H9 (cell line): ENCODE measurements at regions not wholly inside any gene's neighbourhood (a gene's known extent, or its start where the extent isn't known, plus 50 kb on each side); places are given as distances from the start of the nearest gene placed in this dataset.

Experiments used
- DNase-seq: peaks from one replicate; pipeline ENCODE4 v3.0.0-alpha.2; 2017
- H2AFZ ChIP-seq: one replicate; pipeline ENCODE4 v1.6.1; 2013; ENCODE audit warnings: mild to moderate bottlenecking, low read length, control low read depth, moderate library complexity
- H2AK5ac ChIP-seq: 2 replicates; pipeline ENCODE4 v1.6.1; 2013; ENCODE audit warnings: low read length, control low read depth, mixed read lengths; ENCODE audit not compliant: insufficient read length
- H2BK120ac ChIP-seq: one replicate; pipeline ENCODE4 v1.6.1; 2013; ENCODE audit warnings: low read depth, mild to moderate bottlenecking, low read length, control low read depth, inconsistent platforms; ENCODE audit not compliant: poor library complexity, severe bottlenecking
- H2BK12ac ChIP-seq: 2 replicates; pipeline ENCODE4 v1.6.1; 2013; ENCODE audit warnings: low read length, control low read depth, mixed read lengths, low read depth; ENCODE audit not compliant: insufficient read length
- H2BK15ac ChIP-seq: 2 replicates; pipeline ENCODE4 v1.6.1; 2013; ENCODE audit warnings: low read depth, low read length, control low read depth
- H2BK20ac ChIP-seq: one replicate; pipeline ENCODE4 v1.6.1; 2013; ENCODE audit warnings: low read depth, mild to moderate bottlenecking, low read length, control low read depth, inconsistent platforms; ENCODE audit not compliant: poor library complexity, severe bottlenecking
- H2BK5ac ChIP-seq: 2 replicates; pipeline ENCODE4 v1.6.1; 2013; ENCODE audit warnings: low read length, control low read depth, mixed read lengths; ENCODE audit not compliant: insufficient read length
- H3K14ac ChIP-seq: 2 replicates; pipeline ENCODE4 v1.6.1; 2013; ENCODE audit warnings: low read length, control low read depth; ENCODE audit not compliant: insufficient read depth
- H3K18ac ChIP-seq: 2 replicates; pipeline ENCODE4 v1.6.1; 2013; ENCODE audit warnings: low read depth, mild to moderate bottlenecking, mixed read lengths, low read length, control low read depth; ENCODE audit not compliant: insufficient read length
- H3K23ac ChIP-seq: 2 replicates; pipeline ENCODE4 v1.6.1; 2013; ENCODE audit warnings: low read length, control low read depth, mixed read lengths, low read depth; ENCODE audit not compliant: insufficient read length
- H3K23me2 ChIP-seq: 2 replicates; pipeline ENCODE4 v1.6.1; 2013; ENCODE audit warnings: low read depth, mild to moderate bottlenecking, mixed read lengths, low read length, control low read depth; ENCODE audit not compliant: insufficient read length, poor library complexity, severe bottlenecking
- H3K27ac ChIP-seq: 2 replicates; pipeline ENCODE4 v1.5.1; 2013; ENCODE audit warnings: low read length, control low read depth, mixed read lengths, low read depth; ENCODE audit not compliant: insufficient read length
- H3K27me3 ChIP-seq: 2 replicates; pipeline ENCODE4 v1.6.1; 2013; ENCODE audit warnings: low read length, control low read depth, inconsistent platforms; ENCODE audit not compliant: insufficient read depth
- H3K4ac ChIP-seq: 2 replicates; pipeline ENCODE4 v1.6.1; 2013; ENCODE audit warnings: low read depth, mild to moderate bottlenecking, control low read depth, inconsistent platforms, low read length, moderate library complexity
- H3K4me1 ChIP-seq: 2 replicates; pipeline ENCODE4 v1.6.1; 2013; ENCODE audit warnings: low read length, control low read depth, inconsistent platforms; ENCODE audit not compliant: insufficient read depth
- H3K4me2 ChIP-seq: 2 replicates; pipeline ENCODE4 v1.6.1; 2013; ENCODE audit warnings: low read length, control low read depth, mixed read lengths; ENCODE audit not compliant: insufficient read length, insufficient read depth
- H3K56ac ChIP-seq: 2 replicates; pipeline ENCODE4 v1.6.1; 2013; ENCODE audit warnings: low read depth, mild to moderate bottlenecking, mixed read lengths, low read length, control low read depth; ENCODE audit not compliant: insufficient read length
- H3K79me1 ChIP-seq: 2 replicates; pipeline ENCODE4 v1.6.1; 2013; ENCODE audit warnings: low read depth, mild to moderate bottlenecking, moderate library complexity, low read length, control low read depth, inconsistent platforms; ENCODE audit not compliant: insufficient read depth, poor library complexity, severe bottlenecking
- H3K79me2 ChIP-seq: 2 replicates; pipeline ENCODE4 v1.6.1; 2013; ENCODE audit warnings: low read length, control low read depth, inconsistent platforms; ENCODE audit not compliant: insufficient read depth
- H3K9ac ChIP-seq: 2 replicates; pipeline ENCODE4 v1.6.1; 2013; ENCODE audit warnings: low read length, control low read depth, mixed read lengths; ENCODE audit not compliant: insufficient read length; ENCODE audit errors: extremely low read depth
- H3K9me3 ChIP-seq: one replicate; pipeline ENCODE4 v1.6.1; 2013; ENCODE audit warnings: low read depth, low read length, inconsistent platforms; ENCODE audit not compliant: control insufficient read depth
- H3T11ph ChIP-seq: one replicate; pipeline ENCODE4 v1.6.1; 2013; ENCODE audit warnings: mild to moderate bottlenecking, low read length, control low read depth, inconsistent platforms
- H4K20me1 ChIP-seq: one replicate; pipeline ENCODE4 v1.6.1; 2013; ENCODE audit not compliant: control insufficient read depth, insufficient read length, insufficient read depth
- H4K5ac ChIP-seq: 2 replicates; pipeline ENCODE4 v1.6.1; 2013; ENCODE audit warnings: low read depth, mild to moderate bottlenecking, mixed read lengths, low read length, control low read depth; ENCODE audit not compliant: insufficient read length
- H4K8ac ChIP-seq: replicated peaks from 2 replicates; pipeline ENCODE4 v1.6.1; 2013; ENCODE audit warnings: low read length, control low read depth, mixed read lengths, low read depth; ENCODE audit not compliant: insufficient read length
- H4K91ac ChIP-seq: 2 replicates; pipeline ENCODE4 v1.6.1; 2013; ENCODE audit warnings: low read depth, mild to moderate bottlenecking, moderate library complexity, mixed read lengths, low read length, control low read depth; ENCODE audit not compliant: insufficient read length
- H3K27ac Mint-ChIP-seq, 3 experiments: 2 replicates in 2 of 3; 3 replicates in 1 of 3; pipeline ENCODE4 v1.8.0; 2020 to 2021; ENCODE audit warnings: mixed read lengths in 3 of 3, mild to moderate bottlenecking in 1 of 3, moderate library complexity in 1 of 3
- H3K27me3 Mint-ChIP-seq: 2 replicates; pipeline ENCODE4 v1.8.0; 2021; ENCODE audit warnings: low read depth, mild to moderate bottlenecking, moderate library complexity, mixed read lengths
- H3K36me3 Mint-ChIP-seq, 3 experiments: 2 replicates in 2 of 3; 3 replicates in 1 of 3; pipeline ENCODE4 v1.8.0; 2020 to 2021; ENCODE audit warnings: low read depth in 3 of 3, mixed read lengths in 3 of 3; ENCODE audit not compliant: insufficient read depth in 1 of 3
- H3K4me1 Mint-ChIP-seq, 2 experiments: 2 replicates each; pipeline ENCODE4 v1.8.0; 2020; ENCODE audit warnings: mixed read lengths in 2 of 2
- H3K4me3 Mint-ChIP-seq, 2 experiments: 2 replicates in 1 of 2; 3 replicates in 1 of 2; pipeline ENCODE4 v1.8.0; 2020 to 2021; ENCODE audit warnings: mild to moderate bottlenecking in 2 of 2, mixed read lengths in 2 of 2, moderate library complexity in 1 of 2
- H3K9me3 Mint-ChIP-seq, 2 experiments: 2 replicates in 1 of 2; 3 replicates in 1 of 2; pipeline ENCODE4 v1.8.0; 2020; ENCODE audit warnings: mild to moderate bottlenecking in 2 of 2, mixed read lengths in 2 of 2, moderate library complexity in 1 of 2
- whole genome bisulfite sequencing: extraction: QIAGEN DNeasy Blood & Tissue Kit; methylation state at CpG from one replicate; pipeline ENCODE4 v1.1.7; 2013; ENCODE audit warnings: missing lambda C conversion rate, low lambda C conversion rate, mixed read lengths; ENCODE audit not compliant: insufficient read length; ENCODE audit errors: extremely low coverage; 5-methylcytosine and 5-hydroxymethylcytosine counted together
- TF ChIP-seq, protein P1 (sequence below): fragments of 200-600 bp; sonication (generic); conservative IDR thresholded peaks from 3 replicates; pipeline ENCODE4 v1.8.0; 2021; ENCODE audit warnings: antibody characterized with exemption, mild to moderate bottlenecking

DNA sequence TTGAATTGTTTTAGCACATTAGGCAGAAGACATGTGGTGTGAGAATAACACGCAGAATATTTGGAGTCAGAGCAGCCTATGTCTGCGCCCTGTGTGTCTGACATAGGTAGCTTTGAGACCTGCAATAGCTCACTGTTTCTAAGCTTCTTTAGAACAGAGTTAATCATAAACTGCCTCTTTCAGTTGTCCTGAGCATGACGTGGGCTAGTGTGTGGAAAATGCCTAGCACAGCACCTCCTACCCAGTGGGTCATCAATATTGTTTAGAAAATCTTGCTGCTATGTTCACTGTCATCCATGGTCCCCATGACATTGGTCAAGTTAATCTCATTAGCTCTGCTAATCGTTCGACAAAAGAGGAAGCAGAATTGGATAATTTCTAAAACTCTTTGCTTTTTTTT lies 357.4 kb upstream of the SGCD start:
- no peak overlapping the region for H2AK5ac ChIP-seq
- DNase-seq = no peak
- H3K9me3 ChIP-seq = no peaks in the 10 kb centered on the region
- no peak overlapping the region for H4K5ac ChIP-seq
- H3K27ac ChIP-seq = no peak overlapping the region
- H2BK15ac ChIP-seq = no peak overlapping the region
- H3K4me2 ChIP-seq = no peak overlapping the region
- H3K4ac ChIP-seq = no peak overlapping the region
- H3K23ac ChIP-seq = no peak overlapping the region
- H3K23me2 ChIP-seq = no peaks in the 10 kb centered on the region
- Mint-ChIP-seq H3K4me1 (no peaks in the 10 kb centered on the region), H3K27me3 (no peaks in the 10 kb centered on the region), H3K36me3 (no peaks in the 10 kb centered on the region), H3K9me3 (peaks cover 0 to 10% of the 10 kb centered on the region in 2 experiments; a peak in 2 of 5 replicates), H3K4me3 (no peak overlapping the region), H3K27ac (no peak overlapping the region)
- no peak overlapping the region for H2BK20ac ChIP-seq
- H3K18ac ChIP-seq = no peak overlapping the region
- no peak overlapping the region for H3K14ac ChIP-seq
- no peak overlapping the region for H4K91ac ChIP-seq
- no peaks in the 10 kb centered on the region for H3K4me1 ChIP-seq
- no peak overlapping the region for H2BK5ac ChIP-seq
- H2BK12ac ChIP-seq = no peak overlapping the region
- no peak overlapping the region for H3K56ac ChIP-seq
- WGBS = no CpG with 5 or more reads among the region's 5 CpGs
- no peak overlapping the region for H2BK120ac ChIP-seq
- H4K8ac ChIP-seq = no peak overlapping the region
- no peaks in the 10 kb centered on the region for H3K27me3 ChIP-seq
- H3T11ph ChIP-seq = no peak overlapping the region
- no peak overlapping the region for H3K9ac ChIP-seq
- no peak overlapping the region for H2AFZ ChIP-seq
- no peaks in the 10 kb centered on the region for H3K79me1 ChIP-seq
- TF ChIP-seq, protein P1, sequence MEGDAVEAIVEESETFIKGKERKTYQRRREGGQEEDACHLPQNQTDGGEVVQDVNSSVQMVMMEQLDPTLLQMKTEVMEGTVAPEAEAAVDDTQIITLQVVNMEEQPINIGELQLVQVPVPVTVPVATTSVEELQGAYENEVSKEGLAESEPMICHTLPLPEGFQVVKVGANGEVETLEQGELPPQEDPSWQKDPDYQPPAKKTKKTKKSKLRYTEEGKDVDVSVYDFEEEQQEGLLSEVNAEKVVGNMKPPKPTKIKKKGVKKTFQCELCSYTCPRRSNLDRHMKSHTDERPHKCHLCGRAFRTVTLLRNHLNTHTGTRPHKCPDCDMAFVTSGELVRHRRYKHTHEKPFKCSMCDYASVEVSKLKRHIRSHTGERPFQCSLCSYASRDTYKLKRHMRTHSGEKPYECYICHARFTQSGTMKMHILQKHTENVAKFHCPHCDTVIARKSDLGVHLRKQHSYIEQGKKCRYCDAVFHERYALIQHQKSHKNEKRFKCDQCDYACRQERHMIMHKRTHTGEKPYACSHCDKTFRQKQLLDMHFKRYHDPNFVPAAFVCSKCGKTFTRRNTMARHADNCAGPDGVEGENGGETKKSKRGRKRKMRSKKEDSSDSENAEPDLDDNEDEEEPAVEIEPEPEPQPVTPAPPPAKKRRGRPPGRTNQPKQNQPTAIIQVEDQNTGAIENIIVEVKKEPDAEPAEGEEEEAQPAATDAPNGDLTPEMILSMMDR = no peak
- H4K20me1 ChIP-seq = no peaks in the 10 kb centered on the region
- H3K79me2 ChIP-seq = no peaks in the 10 kb centered on the region
